Loucy (cell line): ENCODE measurements at regions not wholly inside any gene's neighbourhood (a gene's known extent, or its start where the extent isn't known, plus 50 kb on each side); places are given as distances from the start of the nearest gene placed in this dataset.

Source experiments
- H2AFZ ChIP-seq: fragments of 200-600 bp; sonication (generic); 2 replicates; pipeline ENCODE4 v1.6.0; 2016; ENCODE audit warnings: antibody characterized with exemption, mild to moderate bottlenecking, low read length, moderate library complexity
- H3F3A ChIP-seq: fragments of 200-600 bp; 2 replicates; pipeline ENCODE4 v1.6.0; 2016; ENCODE audit warnings: antibody characterized with exemption, low read depth, mild to moderate bottlenecking
- H3K27me3 ChIP-seq: fragments of 200-600 bp; sonication (generic); 2 replicates; pipeline ENCODE4 v1.6.1; 2014; ENCODE audit warnings: low read length, mild to moderate bottlenecking; ENCODE audit not compliant: insufficient read depth, poor library complexity, severe bottlenecking
- H3K36me3 ChIP-seq: fragments of 200-600 bp; sonication (generic); 2 replicates; pipeline ENCODE4 v1.6.1; 2016; ENCODE audit warnings: low read length; ENCODE audit not compliant: insufficient read depth
- H3K4me1 ChIP-seq: fragments of 200-600 bp; sonication (generic); 2 replicates; pipeline ENCODE4 v1.5.1; 2014; ENCODE audit warnings: low read length, mild to moderate bottlenecking; ENCODE audit not compliant: insufficient read depth, poor library complexity, severe bottlenecking
- H3K4me2 ChIP-seq: fragments of 200-600 bp; sonication (generic); 2 replicates; pipeline ENCODE4 v1.6.0; 2014; ENCODE audit warnings: antibody characterized with exemption, low read length, low read depth, mild to moderate bottlenecking; ENCODE audit not compliant: poor library complexity, severe bottlenecking
- H3K4me3 ChIP-seq: fragments of 200-600 bp; sonication (generic); 2 replicates; pipeline ENCODE4 v1.5.1; 2014; ENCODE audit warnings: low read length, mild to moderate bottlenecking, mixed read lengths; ENCODE audit not compliant: poor library complexity, severe bottlenecking
- H3K79me2 ChIP-seq: fragments of 200-600 bp; sonication (generic); 2 replicates; pipeline ENCODE4 v1.6.1; 2014; ENCODE audit warnings: low read length; ENCODE audit not compliant: insufficient read depth
- H3K9ac ChIP-seq: fragments of 200-600 bp; sonication (generic); 2 replicates; pipeline ENCODE4 v1.6.0; 2014; ENCODE audit warnings: mild to moderate bottlenecking, low read depth, low read length, moderate library complexity; ENCODE audit not compliant: poor library complexity, severe bottlenecking
- H3K9me2 ChIP-seq: fragments of 200-600 bp; sonication (generic); replicated peaks from 2 replicates; pipeline ENCODE4 v1.6.1; 2016; ENCODE audit warnings: low read depth, low read length, mixed read lengths
- H3K9me3 ChIP-seq: fragments of 200-600 bp; sonication (generic); 2 replicates; pipeline ENCODE4 v1.6.1; 2014; ENCODE audit warnings: mild to moderate bottlenecking, antibody characterized with exemption, low read length, low read depth; ENCODE audit not compliant: insufficient read depth
- H4K20me1 ChIP-seq: fragments of 200-600 bp; sonication (generic); 2 replicates; pipeline ENCODE4 v1.6.0; 2014; ENCODE audit warnings: antibody characterized with exemption, low read length, mild to moderate bottlenecking; ENCODE audit not compliant: insufficient read depth, poor library complexity, severe bottlenecking
- CTCF ChIP-seq: fragments of 200-600 bp; sonication (generic); conservative IDR thresholded peaks from 2 replicates; pipeline ENCODE4 v1.5.1; 2014; ENCODE audit warnings: mild to moderate bottlenecking, antibody characterized with exemption, low read length
- EZH2phosphoT487 ChIP-seq: fragments of 200-600 bp; IDR thresholded peaks from 2 replicates; pipeline ENCODE4 v1.6.1; 2018; ENCODE audit warnings: antibody characterized with exemption, mild to moderate bottlenecking, moderate library complexity, borderline replicate concordance

- TF ChIP-seq EZH2phosphoT487, result no peak
- TF ChIP-seq CTCF, result no peak
- H3K9ac ChIP-seq, result no peak overlapping the region
- no peaks in the 10 kb centered on the region for H3K9me2 ChIP-seq
- H3K36me3 ChIP-seq, result no peaks in the 10 kb centered on the region
- H3K4me1 ChIP-seq, result peaks cover 31% of the 10 kb centered on the region
- peaks cover 2% of the 10 kb centered on the region; the same call in 1 of the 2 replicates for H3F3A ChIP-seq
- H3K79me2 ChIP-seq, result no peaks in the 10 kb centered on the region
- H3K4me3 ChIP-seq, result peak overlapping the region; percentile 55
- no peak overlapping the region for H2AFZ ChIP-seq
- H3K4me2 ChIP-seq, result peak overlapping the region; percentile 70
- H4K20me1 ChIP-seq, result no peaks in the 10 kb centered on the region
- H3K27me3 ChIP-seq, result peaks cover 5% of the 10 kb centered on the region
- H3K9me3 ChIP-seq, result no peaks in the 10 kb centered on the region
Measured at GRCh38 chr12:65533177-65533883, 254.8 kb downstream of the MSRB3 start.

GRCh38 chr12:65534238-65534841 lies 255.9 kb downstream of the MSRB3 start:
- Histone ChIP-seq H2AFZ (no peak overlapping the region), H3K9me3 (no peaks in the 10 kb centered on the region)

GRCh38 chr12:65535946-65536345 lies 257.5 kb downstream of the MSRB3 start:
- Histone ChIP-seq H3K9me3 (no peaks in the 10 kb centered on the region; the same call in 1 of the 2 replicates), H3K4me3 (no peak overlapping the region), H3K27me3 (peaks cover 5% of the 10 kb centered on the region), H3K9ac (no peak overlapping the region), H3K4me1 (peaks cover 31% of the 10 kb centered on the region), H3K4me2 (no peak overlapping the region), H2AFZ (no peak overlapping the region), H4K20me1 (no peaks in the 10 kb centered on the region), H3K79me2 (no peaks in the 10 kb centered on the region), H3K9me2 (no peaks in the 10 kb centered on the region), H3K36me3 (no peaks in the 10 kb centered on the region), H3F3A (peaks cover 2% of the 10 kb centered on the region; the same call in 1 of the 2 replicates)
- TF ChIP-seq EZH2phosphoT487 (no peak), CTCF (no peak)

More at GRCh38 chr12:65534238-65534841, 255.9 kb downstream of the MSRB3 start:
- Histone ChIP-seq H3K27me3 (peaks cover 5% of the 10 kb centered on the region), H3K9me2 (no peaks in the 10 kb centered on the region), H3K36me3 (no peaks in the 10 kb centered on the region), H4K20me1 (no peaks in the 10 kb centered on the region), H3K4me2 (peak overlapping the region; percentile 70), H3K79me2 (no peaks in the 10 kb centered on the region), H3F3A (peaks cover 2% of the 10 kb centered on the region; the same call in 1 of the 2 replicates), H3K9ac (no peak overlapping the region), H3K4me3 (peak overlapping the region; percentile 25), H3K4me1 (peaks cover 31% of the 10 kb centered on the region)
- no peak for TF ChIP-seq CTCF
